KBM-7 (cell line): ENCODE measurements at regions not wholly inside any gene's neighbourhood (a gene's known extent, or its start where the extent isn't known, plus 50 kb on each side); places are given as distances from the start of the nearest gene placed in this dataset.

Experiments
- DNase-seq: peaks from one replicate; pipeline ENCODE4 v3.0.0-alpha.2; 2015
- in situ Hi-C: fragments of 300-500 bp; cut with MboI; formaldehyde crosslinking; loops from 2 replicates; pipeline ENCODE4 v1.14.3; 2020; ENCODE audit warnings: low sequenced_read_pairs, low pct_unique_long_range_greater_than_20kb, mixed read lengths

GRCh38 chr9:120065151-120065550 is 514.8 kb downstream of the CDK5RAP2 start:
- no peak for DNase-seq
- in situ Hi-C loops: no loop called here

GRCh38 chr9:120045011-120045410 is 535.0 kb downstream of the CDK5RAP2 start:
- no peak for DNase-seq
- in situ Hi-C loops: no loop called here

- in situ Hi-C loops: no loop called here
- no peak for DNase-seq
These were observed 536.5 kb downstream of the CDK5RAP2 start for GRCh38 chr9:120043448-120043847.

GRCh38 chr9:120040896-120041295 is 539.1 kb downstream of the CDK5RAP2 start:
- in situ Hi-C loops: no loop called here
- no peak for DNase-seq

GRCh38 chr9:120038342-120038741 is 541.6 kb downstream of the CDK5RAP2 start:
- in situ Hi-C loops: no loop called here
- no peak for DNase-seq

- in situ Hi-C loops: no loop called here
- peak; percentile 3 for DNase-seq
These were observed 547.3 kb downstream of the CDK5RAP2 start for GRCh38 chr9:120032639-120033038.

GRCh38 chr9:120030847-120031246 is 549.1 kb downstream of the CDK5RAP2 start:
- DNase-seq: no peak
- in situ Hi-C loops: no loop called here

GRCh38 chr9:120018550-120018949 is 561.4 kb downstream of the CDK5RAP2 start:
- DNase-seq: no peak
- in situ Hi-C loops: no loop called here

- no peak for DNase-seq
- in situ Hi-C loops: no loop called here
These were observed 561.9 kb downstream of the CDK5RAP2 start for GRCh38 chr9:120018037-120018436.

GRCh38 chr9:120016231-120016630 is 563.7 kb downstream of the CDK5RAP2 start:
- DNase-seq: no peak
- in situ Hi-C loops: no loop called here

- no peak for DNase-seq
- in situ Hi-C loops: no loop called here
These were observed 565.2 kb downstream of the CDK5RAP2 start for GRCh38 chr9:120014796-120015195.

- no peak for DNase-seq
- in situ Hi-C loops: no loop called here
These were observed 570.1 kb downstream of the CDK5RAP2 start for GRCh38 chr9:120009856-120010255.

GRCh38 chr9:120001536-120001935 is 578.4 kb downstream of the CDK5RAP2 start:
- DNase-seq: no peak
- in situ Hi-C loops: no loop called here

GRCh38 chr9:119998614-119999013 is 581.4 kb downstream of the CDK5RAP2 start:
- in situ Hi-C loops: no loop called here
- DNase-seq: no peak

GRCh38 chr9:119991797-119992196 is 588.2 kb downstream of the CDK5RAP2 start:
- no peak for DNase-seq
- in situ Hi-C loops: no loop called here

GRCh38 chr9:119986713-119987112 is 593.3 kb downstream of the CDK5RAP2 start:
- DNase-seq: no peak
- in situ Hi-C loops: no loop called here

GRCh38 chr9:119986205-119986604 is 593.8 kb downstream of the CDK5RAP2 start:
- in situ Hi-C loops: no loop called here
- DNase-seq: no peak

GRCh38 chr9:119974026-119974425 is 604.8 kb upstream of the BRINP1 start:
- in situ Hi-C loops: no loop called here
- no peak for DNase-seq

GRCh38 chr9:119968836-119969707 is 599.8 kb upstream of the BRINP1 start:
- peak; percentile 71 for DNase-seq
- in situ Hi-C loops: no loop called here

GRCh38 chr9:119967867-119968535 is 598.8 kb upstream of the BRINP1 start:
- DNase-seq: no peak
- in situ Hi-C loops: no loop called here
